ENCODE measurements at regions not wholly inside any gene's neighbourhood (a gene's known extent, or its start where the extent isn't known, plus 50 kb on each side); places are given as distances from the start of the nearest gene placed in this dataset.

DNA sequence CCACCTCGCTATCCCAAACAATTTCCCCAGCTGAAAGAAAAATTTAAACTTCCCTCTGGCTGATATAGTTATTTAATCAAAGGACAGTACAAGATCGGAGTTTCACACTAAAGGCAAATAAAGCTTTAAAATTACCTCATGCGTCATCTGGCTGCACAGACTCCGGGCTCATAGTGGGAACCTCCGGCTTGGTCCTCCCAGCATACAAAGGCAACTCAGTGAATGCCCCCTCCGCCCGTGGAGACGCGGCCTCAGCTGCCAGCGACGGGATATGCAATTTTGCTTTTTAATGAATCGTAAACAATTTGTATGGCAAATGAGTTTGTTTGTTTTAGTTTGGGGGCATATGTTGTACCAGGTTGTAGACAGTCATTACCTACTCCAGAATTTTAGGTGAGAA is 214.6 kb upstream of the NFIA start:
- ChIA-PET CTCF (interaction anchor here (1.4 to 2.1 kb wide), 2 partner anchors 18 to 23 kb away, joined by 4 read pairs; no protein-coding TSS in a partner anchor), POLR2A (no interaction called here)
- DNase-seq (ENCODE audit: extremely low spot score): no peak
- TF ChIP-seq, protein P1, sequence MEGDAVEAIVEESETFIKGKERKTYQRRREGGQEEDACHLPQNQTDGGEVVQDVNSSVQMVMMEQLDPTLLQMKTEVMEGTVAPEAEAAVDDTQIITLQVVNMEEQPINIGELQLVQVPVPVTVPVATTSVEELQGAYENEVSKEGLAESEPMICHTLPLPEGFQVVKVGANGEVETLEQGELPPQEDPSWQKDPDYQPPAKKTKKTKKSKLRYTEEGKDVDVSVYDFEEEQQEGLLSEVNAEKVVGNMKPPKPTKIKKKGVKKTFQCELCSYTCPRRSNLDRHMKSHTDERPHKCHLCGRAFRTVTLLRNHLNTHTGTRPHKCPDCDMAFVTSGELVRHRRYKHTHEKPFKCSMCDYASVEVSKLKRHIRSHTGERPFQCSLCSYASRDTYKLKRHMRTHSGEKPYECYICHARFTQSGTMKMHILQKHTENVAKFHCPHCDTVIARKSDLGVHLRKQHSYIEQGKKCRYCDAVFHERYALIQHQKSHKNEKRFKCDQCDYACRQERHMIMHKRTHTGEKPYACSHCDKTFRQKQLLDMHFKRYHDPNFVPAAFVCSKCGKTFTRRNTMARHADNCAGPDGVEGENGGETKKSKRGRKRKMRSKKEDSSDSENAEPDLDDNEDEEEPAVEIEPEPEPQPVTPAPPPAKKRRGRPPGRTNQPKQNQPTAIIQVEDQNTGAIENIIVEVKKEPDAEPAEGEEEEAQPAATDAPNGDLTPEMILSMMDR (IDR thresholded peaks at IDR 0.05; ENCODE audit: control extremely low read depth, extremely low read depth, low read depth, missing control alignments): no peak

GRCh38 chr1:60866917-60867531 is 215.3 kb upstream of the NFIA start:
- CTCF ChIA-PET: interaction anchor here (1.4 kb wide), 1 partner anchor 18 kb away, joined by 4 read pairs; no protein-coding TSS in a partner anchor

GRCh38 chr1:60866226-60866900 is 216.0 kb upstream of the NFIA start:
- ChIA-PET CTCF (interaction anchor here (1.4 kb wide), 1 partner anchor 19 kb away, joined by 4 read pairs; no protein-coding TSS in a partner anchor), POLR2A (no interaction called here)
- no peak for DNase-seq (ENCODE audit: extremely low spot score)
- TF ChIP-seq, protein P1 (IDR thresholded peaks at IDR 0.05; ENCODE audit: control extremely low read depth, extremely low read depth, low read depth, missing control alignments): no peak

More at GRCh38 chr1:60866917-60867531, 215.3 kb upstream of the NFIA start:
- no peak for DNase-seq (ENCODE audit: extremely low spot score)
- TF ChIP-seq, protein P1 (IDR thresholded peaks at IDR 0.05; ENCODE audit: control extremely low read depth, extremely low read depth, low read depth, missing control alignments): no peak
- POLR2A ChIA-PET: no interaction called here

DNA sequence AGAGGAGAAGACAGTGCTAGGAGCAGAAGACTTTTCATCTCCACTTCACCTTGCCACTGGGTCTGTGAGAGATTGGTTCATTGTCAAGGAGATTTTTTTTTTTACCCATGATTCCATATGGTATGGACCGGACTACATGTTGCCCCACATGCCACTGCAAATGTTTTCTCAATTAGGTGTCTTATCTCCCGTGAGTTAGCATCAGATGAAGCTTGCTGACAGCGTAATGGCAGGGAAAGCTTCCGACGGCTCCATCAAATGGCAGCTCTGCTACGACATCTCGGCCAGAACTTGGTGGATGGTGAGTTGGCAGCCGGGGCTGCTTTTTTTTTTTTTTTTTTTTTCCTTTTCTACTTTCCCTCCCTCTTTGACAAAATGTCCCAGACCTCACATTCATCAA is 217.2 kb upstream of the NFIA start:
- no peak for DNase-seq (ENCODE audit: extremely low spot score)
- TF ChIP-seq, protein P1 (IDR thresholded peaks at IDR 0.05; ENCODE audit: control extremely low read depth, extremely low read depth, low read depth, missing control alignments): no peak
- ChIA-PET CTCF (no interaction called here), POLR2A (no interaction called here)

GRCh38 chr1:60864722-60865121 is 217.6 kb upstream of the NFIA start:
- ChIA-PET CTCF (no interaction called here), POLR2A (no interaction called here)
- TF ChIP-seq, protein P1 (IDR thresholded peaks at IDR 0.05; ENCODE audit: control extremely low read depth, extremely low read depth, low read depth, missing control alignments): no peak
- no peak for DNase-seq (ENCODE audit: extremely low spot score)

GRCh38 chr1:60863131-60863530 is 219.2 kb upstream of the NFIA start:
- ChIA-PET CTCF (no interaction called here), POLR2A (no interaction called here)
- DNase-seq (ENCODE audit: extremely low spot score): no peak
- TF ChIP-seq, protein P1 (IDR thresholded peaks at IDR 0.05; ENCODE audit: control extremely low read depth, extremely low read depth, low read depth, missing control alignments): no peak
